Chondrocyte (in vitro differentiated cells): ENCODE measurements at regions not wholly inside any gene's neighbourhood (a gene's known extent, or its start where the extent isn't known, plus 50 kb on each side); places are given as distances from the start of the nearest gene placed in this dataset.

ENCODE experiments used
- DNase-seq: peaks from one replicate; pipeline ENCODE4 v3.0.0; 2021; ENCODE audit warnings: mixed read lengths, low spot score
- H3K27ac Mint-ChIP-seq: one replicate; pipeline ENCODE4 v1.8.0; 2021; ENCODE audit warnings: mild to moderate bottlenecking, moderate library complexity, mixed read lengths; ENCODE audit not compliant: unreplicated experiment
- H3K27me3 Mint-ChIP-seq: 2 replicates; pipeline ENCODE4 v1.8.0; 2021; ENCODE audit warnings: low read depth, mixed read lengths
- H3K36me3 Mint-ChIP-seq: 2 replicates; pipeline ENCODE4 v1.8.0; 2021; ENCODE audit warnings: low read depth, mixed read lengths
- H3K4me1 Mint-ChIP-seq: 2 replicates; pipeline ENCODE4 v1.8.0; 2021; ENCODE audit warnings: low read depth, mild to moderate bottlenecking, mixed read lengths
- H3K4me3 Mint-ChIP-seq: one replicate; pipeline ENCODE4 v1.8.0; 2021; ENCODE audit warnings: mild to moderate bottlenecking, moderate library complexity, mixed read lengths; ENCODE audit not compliant: unreplicated experiment
- H3K9me3 Mint-ChIP-seq: 2 replicates; pipeline ENCODE4 v1.8.0; 2021; ENCODE audit warnings: low read depth, mixed read lengths
- CTCF ChIP-seq: fragments of 200-600 bp; sonication (generic); IDR thresholded peaks from 2 replicates; pipeline ENCODE4 v1.5.0; 2021; ENCODE audit warnings: antibody characterized with exemption, mild to moderate bottlenecking, moderate library complexity

- Mint-ChIP-seq H3K9me3 (peaks cover 16% of the 10 kb centered on the region), H3K4me1 (peaks cover 25% of the 10 kb centered on the region), H3K4me3 (no peak overlapping the region), H3K36me3 (no peaks in the 10 kb centered on the region), H3K27me3 (no peaks in the 10 kb centered on the region), H3K27ac (no peak overlapping the region)
- no peak for TF ChIP-seq CTCF
- no peak for DNase-seq
Observed at GRCh38 chrX:45320191-45320590, 119.5 kb upstream of the DIPK2B start.

GRCh38 chrX:45309801-45310200 lies 109.1 kb upstream of the DIPK2B start:
- Mint-ChIP-seq H3K4me1 (no peaks in the 10 kb centered on the region), H3K4me3 (no peak overlapping the region), H3K27ac (no peak overlapping the region), H3K9me3 (peaks cover 13% of the 10 kb centered on the region), H3K27me3 (no peaks in the 10 kb centered on the region), H3K36me3 (no peaks in the 10 kb centered on the region)
- no peak for DNase-seq
- no peak for TF ChIP-seq CTCF

GRCh38 chrX:45309096-45309495 lies 108.4 kb upstream of the DIPK2B start:
- no peak for TF ChIP-seq CTCF
- H3K4me1 Mint-ChIP-seq, result no peaks in the 10 kb centered on the region
- H3K27ac Mint-ChIP-seq, result no peak overlapping the region
- no peaks in the 10 kb centered on the region for H3K27me3 Mint-ChIP-seq
- H3K9me3 Mint-ChIP-seq, result peaks cover 7% of the 10 kb centered on the region
- no peaks in the 10 kb centered on the region for H3K36me3 Mint-ChIP-seq
- no peak overlapping the region for H3K4me3 Mint-ChIP-seq
- DNase-seq, result no peak

GRCh38 chrX:45306794-45307193 lies 106.1 kb upstream of the DIPK2B start:
- Mint-ChIP-seq H3K9me3 (peaks cover 3% of the 10 kb centered on the region), H3K4me3 (no peak overlapping the region), H3K4me1 (peaks cover 3% of the 10 kb centered on the region), H3K36me3 (no peaks in the 10 kb centered on the region), H3K27me3 (no peaks in the 10 kb centered on the region), H3K27ac (no peak overlapping the region)
- no peak for DNase-seq
- TF ChIP-seq CTCF, result no peak

GRCh38 chrX:45300638-45301037 lies 100.0 kb upstream of the DIPK2B start:
- H3K27me3 Mint-ChIP-seq, result no peaks in the 10 kb centered on the region
- no peak overlapping the region for H3K4me3 Mint-ChIP-seq
- no peak for TF ChIP-seq CTCF
- peaks cover 3% of the 10 kb centered on the region for H3K4me1 Mint-ChIP-seq
- peaks cover 3% of the 10 kb centered on the region for H3K9me3 Mint-ChIP-seq
- DNase-seq, result no peak
- no peaks in the 10 kb centered on the region for H3K36me3 Mint-ChIP-seq
- H3K27ac Mint-ChIP-seq, result no peak overlapping the region
